ENCODE measurements at regions not wholly inside any gene's neighbourhood (a gene's known extent, or its start where the extent isn't known, plus 50 kb on each side); places are given as distances from the start of the nearest gene placed in this dataset.

- TF ChIP-seq CTCF (IDR thresholded peaks at IDR 0.05) (no peak), EP300 (IDR thresholded peaks at IDR 0.05) (no peak), POLR2A (IDR thresholded peaks at IDR 0.05; ENCODE audit: low read depth) (no peak), POLR2AphosphoS5 (IDR thresholded peaks at IDR 0.05) (no peak)
These were observed 1568.1 kb upstream of the GOT2 start for GRCh38 chr16:60302261-60302660.
